IPS-18c (cell line): ENCODE measurements at regions not wholly inside any gene's neighbourhood (a gene's known extent, or its start where the extent isn't known, plus 50 kb on each side); places are given as distances from the start of the nearest gene placed in this dataset.
A peak's percentile ranks its signal among the peaks of the same experiment; 100 is the strongest.

Experiments
- H3K4me3 ChIP-seq: 2 replicates; pipeline ENCODE4 v1.7.0; 2013; ENCODE audit warnings: low read depth, mild to moderate bottlenecking, low read length, moderate library complexity; ENCODE audit not compliant: insufficient read depth
- H3K9me3 ChIP-seq: one replicate; pipeline ENCODE4 v1.6.1; 2013; ENCODE audit warnings: mild to moderate bottlenecking, low read length, moderate library complexity; ENCODE audit not compliant: control insufficient read depth, insufficient read depth

GRCh38 chr6:44660561-44661220 is 273.2 kb downstream of the CDC5L start:
- H3K9me3 ChIP-seq = no peaks in the 10 kb centered on the region
- H3K4me3 ChIP-seq = no peak overlapping the region

GRCh38 chr6:44661221-44662008 is 273.9 kb downstream of the CDC5L start:
- no peak overlapping the region for H3K4me3 ChIP-seq
- H3K9me3 ChIP-seq = no peaks in the 10 kb centered on the region

- Histone ChIP-seq H3K9me3 (peaks cover under 1% of the 10 kb centered on the region), H3K4me3 (no peak overlapping the region)
Observed at GRCh38 chr6:44662461-44663121, 275.1 kb downstream of the CDC5L start.

DNA sequence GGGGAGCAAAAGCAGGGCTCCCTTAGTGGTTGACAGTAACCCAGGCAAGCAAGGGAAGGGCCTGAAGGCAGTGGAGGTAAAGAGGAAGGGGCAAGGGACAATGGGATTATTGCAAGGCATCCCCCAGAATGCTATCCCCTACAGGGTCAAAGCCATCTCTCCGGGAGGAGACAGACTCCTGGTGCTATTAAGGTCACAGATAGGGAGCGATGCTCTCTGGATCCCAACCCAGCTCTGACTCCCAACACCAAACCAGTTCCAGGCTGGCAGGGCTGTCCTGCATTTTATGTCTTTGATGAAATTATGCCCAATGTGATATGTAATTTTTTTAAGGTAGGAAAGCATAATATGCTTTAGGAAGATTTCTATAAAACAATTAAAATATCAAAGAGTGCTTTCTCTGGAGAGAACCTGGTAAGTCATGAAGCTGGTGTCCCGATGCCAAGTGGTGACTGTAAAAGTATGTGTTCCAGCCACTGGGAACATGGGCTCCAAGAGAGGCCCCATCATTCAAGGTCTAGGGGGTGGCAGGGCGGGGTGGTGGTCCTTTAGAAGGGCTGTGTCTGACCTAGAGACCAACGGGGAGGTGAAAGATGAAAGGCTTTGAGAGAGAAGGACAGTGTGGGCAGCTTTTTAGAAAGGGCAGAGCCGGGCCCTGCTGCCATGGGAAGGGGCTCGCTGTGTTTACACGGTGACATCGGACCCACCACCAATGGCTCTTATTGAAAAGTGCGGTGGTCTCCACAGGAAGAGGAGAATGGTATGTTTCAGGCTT is 276.5 kb downstream of the CDC5L start:
- peaks cover 4% of the 10 kb centered on the region for H3K9me3 ChIP-seq
- no peak overlapping the region for H3K4me3 ChIP-seq

GRCh38 chr6:44664716-44665115 is 277.2 kb downstream of the CDC5L start:
- Histone ChIP-seq H3K9me3 (peaks cover 4% of the 10 kb centered on the region), H3K4me3 (no peak overlapping the region)

- peaks cover 4% of the 10 kb centered on the region for H3K9me3 ChIP-seq
- no peak overlapping the region for H3K4me3 ChIP-seq
Observed at GRCh38 chr6:44665143-44665542, 277.6 kb downstream of the CDC5L start.

GRCh38 chr6:44665683-44666082 is 278.2 kb downstream of the CDC5L start:
- Histone ChIP-seq H3K9me3 (peaks cover 4% of the 10 kb centered on the region), H3K4me3 (no peak overlapping the region)

- H3K9me3 ChIP-seq = peaks cover 4% of the 10 kb centered on the region
- H3K4me3 ChIP-seq = no peak overlapping the region
Observed at GRCh38 chr6:44666324-44666723, 278.8 kb downstream of the CDC5L start.

DNA sequence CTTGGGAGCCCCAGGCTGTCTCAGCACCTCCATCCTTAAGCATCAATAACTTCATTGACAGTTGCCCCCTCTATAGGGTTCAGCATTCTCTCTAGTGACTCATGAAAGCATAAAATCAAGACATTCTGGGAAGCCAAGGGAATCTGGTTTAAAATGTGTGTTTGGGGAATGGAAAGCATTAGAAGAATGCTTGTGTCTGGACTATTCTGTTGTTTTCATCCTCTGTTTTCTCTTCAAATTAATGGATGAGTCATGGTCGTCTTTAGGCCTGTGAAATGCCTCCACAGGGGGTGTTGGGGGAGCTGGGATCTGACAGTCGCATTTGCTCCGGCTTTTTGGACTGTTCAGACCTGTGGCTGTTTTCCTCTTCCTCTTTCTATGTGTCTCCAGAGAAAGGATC is 279.7 kb downstream of the CDC5L start:
- peak overlapping the region; percentile 5; the same call in 1 of the 2 replicates for H3K4me3 ChIP-seq
- H3K9me3 ChIP-seq = peaks cover 4% of the 10 kb centered on the region

GRCh38 chr6:44667668-44668390 is 280.3 kb downstream of the CDC5L start:
- H3K4me3 ChIP-seq = peak overlapping the region; percentile 5; the same call in 1 of the 2 replicates
- peaks cover 4% of the 10 kb centered on the region for H3K9me3 ChIP-seq

- H3K4me3 ChIP-seq = no peak overlapping the region
- H3K9me3 ChIP-seq = peaks cover 4% of the 10 kb centered on the region
Observed at GRCh38 chr6:44668391-44668930, 281.0 kb downstream of the CDC5L start.

- no peak overlapping the region for H3K4me3 ChIP-seq
- peaks cover 4% of the 10 kb centered on the region for H3K9me3 ChIP-seq
Observed at GRCh38 chr6:44668976-44669934, 281.7 kb downstream of the CDC5L start.

GRCh38 chr6:44670146-44670545 is 282.6 kb downstream of the CDC5L start:
- Histone ChIP-seq H3K4me3 (no peak overlapping the region), H3K9me3 (peaks cover 4% of the 10 kb centered on the region)

GRCh38 chr6:44671333-44671732 is 283.8 kb downstream of the CDC5L start:
- no peak overlapping the region for H3K4me3 ChIP-seq
- H3K9me3 ChIP-seq = peaks cover 4% of the 10 kb centered on the region

DNA sequence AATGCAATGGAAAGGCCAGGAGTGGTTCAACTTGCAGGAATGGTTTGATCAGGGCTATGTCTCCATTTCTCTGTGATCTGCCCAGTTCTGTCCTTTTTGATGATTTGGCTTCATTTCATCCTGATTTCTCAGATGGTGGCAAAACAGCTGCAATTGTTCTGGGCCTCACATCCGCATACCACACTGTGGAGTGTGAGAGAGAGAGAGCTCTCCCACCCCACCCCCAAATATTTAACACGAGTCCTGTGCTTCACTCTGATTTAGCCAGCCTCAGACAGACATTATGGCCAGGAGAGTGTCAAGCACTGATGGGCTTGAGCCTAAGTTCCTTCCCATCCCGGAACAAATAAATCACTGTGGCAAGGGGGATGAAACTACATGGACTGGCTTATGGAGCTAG is 284.6 kb downstream of the CDC5L start:
- no peak overlapping the region for H3K4me3 ChIP-seq
- H3K9me3 ChIP-seq = peaks cover 4% of the 10 kb centered on the region

DNA sequence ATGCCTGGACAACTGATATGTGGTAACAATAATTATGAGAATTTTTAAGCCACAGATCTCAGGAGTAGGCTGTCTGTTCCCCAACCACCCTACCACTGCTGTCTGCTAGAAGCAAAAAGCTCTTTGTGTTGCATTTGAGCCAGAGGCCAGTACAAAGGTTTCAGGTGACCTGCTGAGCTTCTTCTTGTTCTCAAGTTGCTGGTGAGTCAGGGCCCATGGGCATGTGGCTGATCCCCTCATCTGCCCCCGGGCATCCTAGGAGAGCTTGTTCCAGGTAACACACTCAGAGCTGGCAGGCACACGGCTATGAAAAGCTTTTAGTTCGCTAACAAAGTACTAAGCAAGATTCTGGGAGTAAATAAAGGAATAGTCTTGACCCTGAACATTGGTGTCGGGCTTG is 285.3 kb downstream of the CDC5L start:
- H3K9me3 ChIP-seq = peaks cover under 1% of the 10 kb centered on the region
- H3K4me3 ChIP-seq = no peak overlapping the region
